ENCODE measurements at regions not wholly inside any gene's neighbourhood (a gene's known extent, or its start where the extent isn't known, plus 50 kb on each side); places are given as distances from the start of the nearest gene placed in this dataset.

- TF ChIP-seq CSDC2 (CRISPR knock-in tag; IDR thresholded peaks at IDR 0.05), result no peak
- no peak for TF ChIP-seq CREB5 (CRISPR knock-in tag; IDR thresholded peaks at IDR 0.05; ENCODE audit: low read depth)
- TF ChIP-seq ARNTL (CRISPR knock-in tag; IDR thresholded peaks at IDR 0.05; ENCODE audit: borderline replicate concordance, low read depth), result no peak
- no peak for TF ChIP-seq RARB (CRISPR knock-in tag; IDR thresholded peaks at IDR 0.05)
- no peak for TF ChIP-seq TCF4 (CRISPR knock-in tag; IDR thresholded peaks at IDR 0.05; ENCODE audit: borderline replicate concordance)
- no peak for TF ChIP-seq ZNF565 (CRISPR knock-in tag; conservative IDR thresholded peaks at IDR 0.05; ENCODE audit: low read depth)
- TF ChIP-seq SNAI2 (CRISPR knock-in tag; IDR thresholded peaks at IDR 0.05), result no peak
- TF ChIP-seq ESRRG (CRISPR knock-in tag; IDR thresholded peaks at IDR 0.05), result no peak
- no peak for TF ChIP-seq POU6F1 (CRISPR knock-in tag; IDR thresholded peaks at IDR 0.05; ENCODE audit: borderline replicate concordance, low read depth)
- TF ChIP-seq ZFP3 (CRISPR knock-in tag; IDR thresholded peaks at IDR 0.05), result no peak
- TF ChIP-seq PATZ1 (CRISPR knock-in tag; IDR thresholded peaks at IDR 0.05; ENCODE audit: borderline replicate concordance), result no peak
- TF ChIP-seq TSHZ2 (CRISPR knock-in tag; IDR thresholded peaks at IDR 0.05), result no peak
- TF ChIP-seq PPARA (CRISPR knock-in tag; IDR thresholded peaks at IDR 0.05; ENCODE audit: borderline replicate concordance), result no peak
- no peak for TF ChIP-seq ZFP30 (CRISPR knock-in tag; IDR thresholded peaks at IDR 0.05)
Observed at GRCh38 chr1:99501871-99502270, 144.0 kb upstream of the PALMD start.

Data from SK-N-SH treated with all-trans-retinoic acid at 6 μM for 48 hours (cell line).